Stimulated activated CD4-positive, alpha-beta T cell treated with anti-CD3 and anti-CD28 coated beads, Interleukin-4, amount 100 ng/mL, for 1 hour (primary cell): ENCODE measurements at regions not wholly inside any gene's neighbourhood (a gene's known extent, or its start where the extent isn't known, plus 50 kb on each side); places are given as distances from the start of the nearest gene placed in this dataset.
"Not testable (repeated sequence)": the region's sequence is repeated elsewhere in the genome, so short reads cannot be mapped to it uniquely, and the experiment has no call there.

Experiments used
- DNase-seq: peaks from one replicate; pipeline ENCODE4 v3.0.0-alpha.2; 2020

- DNase-seq, result no peak
Observed at GRCh38 chr6:15922510-15923250, 206.2 kb upstream of the MYLIP start.

GRCh38 chr6:15921243-15921642 is 207.6 kb upstream of the MYLIP start:
- DNase-seq, result no peak

- no peak for DNase-seq
Observed at GRCh38 chr6:15916581-15916980, 212.3 kb upstream of the MYLIP start.

GRCh38 chr6:15915508-15916178 is 213.2 kb upstream of the MYLIP start:
- DNase-seq, result no peak

- no peak for DNase-seq
Observed at GRCh38 chr6:15914553-15914952, 214.3 kb upstream of the MYLIP start.

GRCh38 chr6:15913573-15913972 is 215.3 kb upstream of the MYLIP start:
- DNase-seq, result no peak

- no peak for DNase-seq
Observed at GRCh38 chr6:15912505-15913400, 216.1 kb upstream of the MYLIP start.

- peak; percentile 6 for DNase-seq
Observed at GRCh38 chr6:15911753-15912504, 217.0 kb upstream of the MYLIP start.

- no peak for DNase-seq
Observed at GRCh38 chr6:15909290-15910070, 219.4 kb upstream of the MYLIP start.

GRCh38 chr6:15908871-15909270 is 220.0 kb upstream of the MYLIP start:
- DNase-seq, result no peak

- DNase-seq, result no peak
Observed at GRCh38 chr6:15907914-15908518, 220.9 kb upstream of the MYLIP start.

GRCh38 chr6:15907220-15907913 is 221.5 kb upstream of the MYLIP start:
- DNase-seq, result not testable (repeated sequence)

- no peak for DNase-seq
Observed at GRCh38 chr6:15906420-15907016, 222.4 kb upstream of the MYLIP start.

- DNase-seq, result no peak
Observed at GRCh38 chr6:15905488-15906419, 223.1 kb upstream of the MYLIP start.

- no peak for DNase-seq
Observed at GRCh38 chr6:15904651-15905376, 224.1 kb upstream of the MYLIP start.

- no peak for DNase-seq
Observed at GRCh38 chr6:15901141-15902115, 227.5 kb upstream of the MYLIP start.

- no peak for DNase-seq
Observed at GRCh38 chr6:15898693-15899092, 230.2 kb upstream of the MYLIP start.
